GM19324 (cell line): ENCODE measurements at regions not wholly inside any gene's neighbourhood (a gene's known extent, or its start where the extent isn't known, plus 50 kb on each side); places are given as distances from the start of the nearest gene placed in this dataset.
"Not testable (repeated sequence)": the region's sequence is repeated elsewhere in the genome, so short reads cannot be mapped to it uniquely, and the experiment has no call there.

Experiments
- ATAC-seq: cut with Tn5 transposase; IDR thresholded peaks from one replicate; pipeline ENCODE4 v1.9.1; 2021; ENCODE audit warnings: mild to moderate bottlenecking, moderate library complexity; ENCODE audit not compliant: unreplicated experiment, low FRiP score

GRCh38 chr6:80454197-80454596, 347.7 kb downstream of the BCKDHB start:
- ATAC-seq, result no peak

DNA sequence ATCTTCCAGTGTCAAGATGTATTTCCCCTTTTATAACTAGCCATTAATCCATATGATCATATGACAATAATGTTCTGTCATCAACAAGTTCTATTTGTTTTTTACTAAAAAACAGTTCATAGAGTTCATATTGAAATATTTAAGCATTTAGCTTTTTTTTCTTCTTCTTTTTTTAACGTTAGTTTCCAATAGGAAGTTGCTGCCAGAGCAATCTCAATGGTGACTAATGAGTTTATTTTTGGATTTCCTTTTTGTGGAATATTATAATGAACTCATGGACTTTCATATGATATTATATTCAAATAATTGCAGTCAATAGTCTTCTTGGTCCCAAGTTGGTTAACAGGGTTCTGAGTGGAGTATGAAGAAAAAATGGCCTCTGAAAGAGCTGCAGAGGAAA, 343.3 kb downstream of the BCKDHB start:
- no peak for ATAC-seq

GRCh38 chr6:80446454-80447045, 340.1 kb downstream of the BCKDHB start:
- no peak for ATAC-seq

- no peak for ATAC-seq
These were observed 339.3 kb downstream of the BCKDHB start for GRCh38 chr6:80445751-80446150.

- ATAC-seq, result no peak
These were observed 335.9 kb downstream of the BCKDHB start for GRCh38 chr6:80442366-80442765.

GRCh38 chr6:80441131-80441530, 334.7 kb downstream of the BCKDHB start:
- no peak for ATAC-seq

DNA sequence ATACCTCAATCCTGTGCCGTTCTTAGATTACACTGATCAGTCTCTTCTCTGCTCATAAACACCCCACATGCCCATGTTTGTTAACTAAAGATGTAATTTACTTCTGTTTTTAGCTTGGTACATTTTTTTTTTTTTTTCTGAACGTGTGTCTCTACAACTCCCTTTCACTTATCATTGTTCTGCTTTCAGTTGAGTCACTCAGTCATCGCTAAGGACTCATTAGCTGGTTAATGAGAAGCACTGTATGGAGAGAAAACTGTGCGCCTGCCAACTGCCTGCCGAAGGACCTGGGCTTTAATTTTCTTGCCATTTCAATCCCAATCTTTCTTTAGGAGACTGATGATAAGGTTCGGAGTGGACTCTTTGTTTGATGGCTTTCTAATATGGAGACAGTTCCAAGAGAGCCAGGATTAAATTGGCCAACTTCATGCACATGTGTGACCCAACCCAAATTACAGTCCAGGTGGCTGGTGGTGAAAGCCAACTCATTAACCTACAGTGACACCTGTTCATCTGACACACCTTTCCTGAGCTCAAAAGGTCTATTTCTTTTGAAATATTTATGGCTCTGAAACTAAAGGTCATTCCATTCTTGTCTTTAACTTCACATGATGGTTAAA, 334.1 kb downstream of the BCKDHB start:
- ATAC-seq, result no peak

GRCh38 chr6:80439721-80440470, 333.4 kb downstream of the BCKDHB start:
- no peak for ATAC-seq

DNA sequence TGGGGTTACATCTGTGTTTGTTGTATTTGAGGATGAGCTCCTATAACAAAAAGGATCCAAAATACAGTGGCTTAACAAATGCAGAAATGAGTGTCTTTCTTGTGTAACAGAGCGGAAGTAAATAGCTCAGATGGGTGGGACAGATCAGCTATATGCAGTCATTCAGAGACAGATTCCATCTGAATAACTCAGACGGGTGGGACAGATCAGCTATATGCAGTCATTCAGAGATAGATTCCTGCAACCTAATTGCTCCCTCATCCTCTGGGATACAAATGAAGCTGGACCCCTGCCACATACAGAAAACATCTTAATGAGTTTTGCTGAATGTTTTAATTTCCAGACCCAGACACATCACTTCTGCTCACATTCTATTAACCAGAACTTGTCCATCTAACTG, 332.3 kb downstream of the BCKDHB start:
- ATAC-seq, result no peak

GRCh38 chr6:80437801-80438200, 331.3 kb downstream of the BCKDHB start:
- ATAC-seq, result no peak

DNA sequence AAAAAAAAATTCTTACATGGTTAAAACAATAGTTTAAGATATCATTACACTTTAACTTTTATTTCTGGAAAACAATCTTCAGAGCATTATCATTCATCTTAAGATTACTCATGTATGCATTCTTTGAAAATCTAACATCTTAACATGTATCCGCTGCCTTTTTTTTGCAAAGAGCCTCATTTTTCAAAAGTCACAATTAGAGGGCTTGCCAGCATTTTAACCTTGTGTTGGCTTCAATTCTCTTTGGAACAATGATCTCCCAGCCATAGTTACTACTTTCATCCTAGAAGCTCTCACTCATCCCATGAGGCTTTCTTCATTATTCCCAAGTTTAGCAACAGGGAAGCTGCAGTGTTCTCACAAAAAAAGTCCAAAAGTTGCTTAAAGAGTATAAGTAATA, 330.8 kb downstream of the BCKDHB start:
- ATAC-seq, result no peak

DNA sequence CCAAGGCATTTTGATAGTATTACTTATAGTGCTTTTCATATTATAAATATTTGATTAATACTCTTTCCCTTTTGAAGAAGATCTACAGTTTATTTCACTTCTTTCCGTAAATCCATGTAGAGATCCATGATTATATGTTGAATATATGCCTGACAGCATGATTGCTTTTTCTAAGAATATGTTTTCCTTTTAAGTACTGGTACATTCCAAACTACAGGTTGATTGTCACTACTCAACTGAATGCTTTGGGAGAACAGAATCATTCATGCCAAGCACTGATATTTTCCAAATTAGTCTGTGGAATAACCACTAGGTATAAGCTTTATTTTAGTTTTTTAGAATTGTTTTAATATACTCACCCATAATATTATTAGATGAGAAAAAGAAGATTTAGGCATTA, 330.2 kb downstream of the BCKDHB start:
- no peak for ATAC-seq

DNA sequence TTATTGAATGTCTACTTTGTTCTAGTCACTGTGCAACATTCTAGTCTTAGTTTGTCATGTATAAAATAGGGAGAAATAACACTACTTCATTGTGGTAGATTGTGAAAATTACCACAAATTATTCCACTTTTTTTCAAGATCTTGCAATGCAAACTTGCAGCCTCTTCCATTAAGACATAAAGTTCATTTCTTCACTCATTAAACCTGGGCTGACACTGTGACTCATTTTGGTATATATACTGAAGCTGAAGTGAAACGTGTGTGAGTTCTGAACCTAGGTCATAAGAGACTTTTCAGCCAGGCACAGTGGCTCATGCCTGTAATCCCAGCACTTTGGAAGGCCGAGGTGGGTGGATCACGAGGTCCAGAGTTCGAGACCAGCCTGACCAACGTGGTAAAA, 329.0 kb downstream of the BCKDHB start:
- ATAC-seq, result no peak

- ATAC-seq, result no peak
These were observed 328.4 kb downstream of the BCKDHB start for GRCh38 chr6:80434691-80435350.

GRCh38 chr6:80433673-80434025, 327.2 kb downstream of the BCKDHB start:
- ATAC-seq, result no peak

- no peak for ATAC-seq
These were observed 326.7 kb downstream of the BCKDHB start for GRCh38 chr6:80433010-80433672.

GRCh38 chr6:80425089-80425823, 318.8 kb downstream of the BCKDHB start:
- ATAC-seq, result no peak

DNA sequence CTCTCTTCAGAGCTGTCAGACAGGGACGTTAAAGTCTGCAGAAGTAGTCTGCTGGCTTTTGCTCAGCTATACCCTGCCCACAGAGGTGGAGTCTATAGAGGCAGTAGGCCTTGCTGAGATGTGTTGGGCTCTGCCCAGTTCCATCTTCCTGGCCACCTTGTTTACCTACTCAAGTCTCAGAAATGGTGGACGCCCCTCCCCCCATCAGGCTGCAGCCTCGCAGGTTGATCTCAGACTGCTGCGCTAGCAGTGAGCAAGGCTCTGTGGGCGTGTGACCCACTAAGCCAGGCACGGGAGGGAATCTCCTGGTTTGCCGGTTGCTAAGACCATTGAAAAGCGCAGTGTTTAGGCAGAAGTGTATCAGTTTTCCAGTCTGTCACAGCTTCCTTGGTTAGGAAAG, 305.0 kb downstream of the BCKDHB start:
- ATAC-seq, result no peak

DNA sequence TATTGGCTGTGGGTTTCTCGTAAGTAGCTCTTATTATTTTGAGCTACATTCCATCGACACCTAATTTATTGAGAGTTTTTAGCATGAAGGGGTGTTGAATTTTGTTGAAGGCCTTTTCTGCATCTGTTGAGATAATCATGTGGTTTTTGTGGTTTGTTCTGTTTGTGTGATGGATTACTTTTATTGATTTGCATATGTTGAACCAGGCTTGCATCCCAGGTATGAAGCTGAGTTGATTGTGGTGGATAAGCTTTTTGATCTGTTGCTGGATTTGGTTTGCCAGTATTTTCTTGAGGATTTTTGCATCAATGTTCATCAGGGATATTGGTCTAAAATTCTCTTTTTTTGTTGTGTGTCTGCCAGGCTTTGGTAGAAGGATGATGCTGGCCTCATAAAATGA, 301.5 kb downstream of the BCKDHB start:
- not testable (repeated sequence) for ATAC-seq

GRCh38 chr6:80404889-80405288, 298.4 kb downstream of the BCKDHB start:
- ATAC-seq, result no peak
